ENCODE measurements at regions not wholly inside any gene's neighbourhood (a gene's known extent, or its start where the extent isn't known, plus 50 kb on each side); places are given as distances from the start of the nearest gene placed in this dataset.

GRCh38 chr2:12666445-12666844, 50.3 kb upstream of the TRIB2 start:
- no peak for TF ChIP-seq CTCF (IDR thresholded peaks at IDR 0.05; ENCODE audit: insufficient read depth, low read depth, low read length, missing control alignments)
- no peak for DNase-seq (ENCODE audit: low read depth)
- H3K4me3 ChIP-seq (ENCODE audit: low read length) = no peak overlapping the region
